NCI-H2227 (cell line): ENCODE measurements at regions not wholly inside any gene's neighbourhood (a gene's known extent, or its start where the extent isn't known, plus 50 kb on each side); places are given as distances from the start of the nearest gene placed in this dataset.

Experiments used
- DNase-seq: peaks from one replicate; lab custom pipeline; 2025; ENCODE audit not compliant: unreplicated experiment; lab: John Stamatoyannopoulos, UW

DNA sequence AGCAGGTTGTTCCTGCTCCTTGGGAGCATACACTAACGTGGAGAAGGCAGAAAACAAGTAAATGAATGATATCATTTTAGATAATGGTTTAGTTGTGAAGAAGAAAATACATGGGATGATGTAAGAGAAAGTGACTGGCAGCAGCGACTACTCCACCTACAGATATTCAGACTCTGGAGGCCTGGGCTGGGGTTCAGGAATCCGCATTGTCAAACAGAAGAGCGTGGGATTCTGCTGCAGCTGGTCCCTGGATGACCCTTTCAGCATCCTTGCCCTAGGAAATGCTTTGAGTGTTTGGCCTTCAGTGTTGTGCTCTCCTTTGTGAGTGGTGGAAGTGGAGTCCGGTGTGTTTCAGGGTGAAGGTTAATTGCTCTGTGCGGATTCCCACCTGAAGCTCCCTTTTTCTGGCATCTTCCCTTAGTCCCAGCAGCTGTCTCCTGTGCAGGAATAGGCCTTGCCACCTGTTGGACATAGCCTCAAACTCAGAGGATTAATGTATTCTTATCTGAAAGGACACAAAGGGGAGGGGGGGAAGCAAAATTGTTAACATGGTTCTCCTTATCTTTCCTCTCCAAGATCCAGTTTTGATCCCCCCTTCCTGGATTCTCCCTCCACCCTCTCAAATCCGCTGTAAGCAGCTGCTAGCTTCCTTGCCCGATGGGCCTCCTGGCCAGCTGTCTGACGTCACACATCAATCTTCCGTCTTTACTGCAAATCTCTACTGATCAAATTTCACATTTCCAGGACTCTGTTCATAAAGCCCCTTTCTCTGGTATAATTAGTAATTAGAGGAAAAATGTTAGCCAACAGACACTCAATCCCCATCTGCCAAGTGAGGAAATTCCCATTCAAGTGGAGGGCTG is 68.3 kb upstream of the SPAG17 start:
- DNase-seq: no peak

DNA sequence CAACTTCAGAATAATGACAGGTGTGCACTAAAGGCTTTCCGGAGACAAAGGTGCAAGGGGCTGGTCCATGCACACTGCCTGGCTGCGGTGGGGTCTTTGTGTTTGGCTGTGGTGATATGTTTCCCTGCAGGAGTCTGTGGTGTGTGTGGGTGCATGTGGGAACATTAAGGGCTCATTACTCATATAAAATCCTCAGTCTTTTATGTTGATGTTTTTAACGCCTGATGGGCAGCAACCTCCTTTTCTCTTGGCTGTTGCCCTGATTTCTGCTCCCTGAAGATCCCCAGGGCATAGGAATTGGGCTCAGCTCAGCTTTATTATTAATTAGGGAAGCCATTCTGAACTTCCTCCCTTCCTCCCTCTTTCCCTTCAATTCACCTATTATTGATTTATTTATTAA is 67.6 kb upstream of the SPAG17 start:
- no peak for DNase-seq

DNA sequence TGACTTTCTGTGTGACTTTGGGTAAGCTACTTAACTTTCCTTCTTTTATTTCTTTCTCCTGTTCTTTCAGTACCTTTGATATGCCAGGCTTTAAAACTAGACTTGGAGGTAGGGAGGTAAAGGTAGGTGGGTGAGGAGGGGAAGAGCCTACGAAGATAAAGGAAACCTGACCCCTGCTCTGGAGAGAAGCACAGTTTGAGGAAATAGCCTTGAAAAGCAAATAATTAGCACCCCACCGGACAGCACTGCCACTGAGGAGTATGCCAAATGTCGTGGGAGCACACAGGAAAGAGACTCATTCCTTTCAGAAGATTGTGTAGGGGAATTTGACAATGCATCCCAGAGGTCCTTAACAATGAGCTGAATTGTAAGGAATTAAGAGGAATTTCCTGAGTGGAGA is 65.2 kb upstream of the SPAG17 start:
- DNase-seq: no peak

DNA sequence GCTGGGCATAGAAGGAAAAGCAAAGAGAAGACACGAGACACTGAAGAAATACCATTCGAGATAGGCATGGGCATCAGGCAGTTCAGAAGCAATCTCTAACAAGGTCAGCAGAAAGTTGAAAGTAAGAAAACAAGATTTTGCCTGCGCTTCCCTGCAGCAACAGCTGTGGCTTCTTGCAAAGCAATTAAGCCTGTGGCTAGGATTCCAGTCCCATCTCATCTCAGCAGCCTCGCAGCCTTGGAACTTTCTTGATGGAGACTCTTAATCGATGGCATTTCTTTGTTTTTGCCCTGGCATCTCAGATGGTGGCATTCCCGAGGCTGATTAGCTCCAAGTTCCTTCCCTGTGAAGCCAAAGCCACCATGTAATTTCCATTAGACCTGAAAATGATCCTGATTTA is 64.6 kb upstream of the SPAG17 start:
- no peak for DNase-seq

DNA sequence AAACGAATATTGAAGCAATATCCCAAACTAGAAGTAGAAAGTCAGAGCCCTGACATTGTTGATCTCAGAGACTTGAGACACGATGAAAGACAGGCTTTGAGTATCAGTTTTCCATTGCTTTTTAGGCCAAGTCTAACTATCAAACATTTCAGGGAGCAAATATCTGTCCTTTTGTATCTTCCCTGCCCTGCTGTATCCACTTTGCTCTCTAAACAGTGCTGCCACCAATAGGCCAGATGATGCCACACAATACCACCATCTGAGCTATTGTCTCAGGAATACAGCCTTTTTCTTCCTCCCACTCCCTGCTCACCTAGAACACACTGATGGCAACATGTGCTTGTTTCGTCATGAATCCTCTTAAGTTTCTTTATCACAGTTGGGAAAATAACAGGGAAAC is 62.6 kb upstream of the SPAG17 start:
- peak; percentile 34 for DNase-seq

DNA sequence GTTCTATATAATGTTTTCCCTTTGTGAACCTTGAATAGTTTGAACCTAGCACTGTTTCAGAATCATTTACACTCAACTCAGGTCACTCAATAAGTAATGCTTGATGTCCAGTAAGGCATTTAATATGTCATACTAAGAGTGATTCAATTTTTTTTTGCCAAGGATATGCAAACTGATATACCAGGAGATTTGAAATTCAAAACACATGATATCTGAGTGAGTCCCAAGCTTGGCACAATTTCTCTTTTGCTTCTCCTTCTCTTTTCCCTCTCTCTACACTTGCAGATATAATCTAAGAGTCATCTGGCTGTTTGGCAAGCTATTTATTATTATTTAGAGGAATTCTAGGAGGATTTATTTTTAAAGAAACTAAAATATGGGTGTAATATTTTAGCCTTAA is 61.6 kb upstream of the SPAG17 start:
- no peak for DNase-seq

DNA sequence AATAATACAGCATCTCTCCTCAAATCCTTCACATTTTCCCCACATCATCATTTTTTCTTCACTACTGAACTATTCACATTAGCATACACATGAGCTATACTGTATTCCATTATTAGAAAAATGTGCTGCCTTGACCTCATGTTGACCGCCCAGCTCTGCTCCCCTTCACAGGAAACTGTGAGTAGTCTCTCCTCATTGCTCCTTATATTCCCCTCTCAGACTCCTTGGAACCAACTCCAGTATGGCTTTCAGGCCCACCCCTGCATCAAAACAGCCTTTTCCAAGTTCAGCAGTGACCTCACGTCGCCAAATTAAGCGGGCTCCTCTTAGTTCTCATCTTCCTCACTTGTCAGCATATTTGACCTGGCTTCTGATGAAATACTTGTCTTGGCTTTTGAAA is 59.2 kb upstream of the SPAG17 start:
- DNase-seq: no peak

DNA sequence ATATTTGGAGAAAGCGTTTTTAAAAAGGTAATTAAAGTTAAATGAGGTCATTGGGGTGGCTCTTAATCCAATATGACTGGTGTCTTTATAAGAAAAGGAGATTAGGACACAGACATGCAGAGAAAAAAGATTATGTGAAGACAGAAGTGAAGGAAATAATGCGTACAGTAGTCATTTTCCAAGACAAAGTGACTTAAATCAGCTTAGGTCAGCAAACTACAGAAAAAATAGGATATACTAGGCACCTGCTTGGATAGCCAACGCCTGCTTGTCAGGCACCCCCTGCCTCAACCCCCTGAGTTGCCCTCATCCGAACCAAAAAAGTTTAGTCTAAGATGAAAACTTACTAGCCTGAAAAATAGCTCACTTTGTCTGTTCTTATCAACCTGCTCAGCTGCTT is 58.2 kb upstream of the SPAG17 start:
- DNase-seq: no peak
